IMR-90 (cell line): ENCODE measurements at regions not wholly inside any gene's neighbourhood (a gene's known extent, or its start where the extent isn't known, plus 50 kb on each side); places are given as distances from the start of the nearest gene placed in this dataset.

ENCODE experiments used
- BHLHE40 ChIP-seq: fragments of 150-350 bp; IDR thresholded peaks from 2 replicates; pipeline ENCODE4 v1.6.1; 2016; ENCODE audit warnings: mild to moderate bottlenecking, low read depth, low read length
- CTCF ChIP-seq: conservative IDR thresholded peaks from 2 replicates; pipeline ENCODE4 v1.5.1; 2012; ENCODE audit warnings: mild to moderate bottlenecking, low read depth, low read length, improper control_type of control experiment
- POLR2A ChIP-seq: IDR thresholded peaks from 2 replicates; pipeline ENCODE4 v1.6.1; 2012; ENCODE audit warnings: mild to moderate bottlenecking, low read depth, low read length

DNA sequence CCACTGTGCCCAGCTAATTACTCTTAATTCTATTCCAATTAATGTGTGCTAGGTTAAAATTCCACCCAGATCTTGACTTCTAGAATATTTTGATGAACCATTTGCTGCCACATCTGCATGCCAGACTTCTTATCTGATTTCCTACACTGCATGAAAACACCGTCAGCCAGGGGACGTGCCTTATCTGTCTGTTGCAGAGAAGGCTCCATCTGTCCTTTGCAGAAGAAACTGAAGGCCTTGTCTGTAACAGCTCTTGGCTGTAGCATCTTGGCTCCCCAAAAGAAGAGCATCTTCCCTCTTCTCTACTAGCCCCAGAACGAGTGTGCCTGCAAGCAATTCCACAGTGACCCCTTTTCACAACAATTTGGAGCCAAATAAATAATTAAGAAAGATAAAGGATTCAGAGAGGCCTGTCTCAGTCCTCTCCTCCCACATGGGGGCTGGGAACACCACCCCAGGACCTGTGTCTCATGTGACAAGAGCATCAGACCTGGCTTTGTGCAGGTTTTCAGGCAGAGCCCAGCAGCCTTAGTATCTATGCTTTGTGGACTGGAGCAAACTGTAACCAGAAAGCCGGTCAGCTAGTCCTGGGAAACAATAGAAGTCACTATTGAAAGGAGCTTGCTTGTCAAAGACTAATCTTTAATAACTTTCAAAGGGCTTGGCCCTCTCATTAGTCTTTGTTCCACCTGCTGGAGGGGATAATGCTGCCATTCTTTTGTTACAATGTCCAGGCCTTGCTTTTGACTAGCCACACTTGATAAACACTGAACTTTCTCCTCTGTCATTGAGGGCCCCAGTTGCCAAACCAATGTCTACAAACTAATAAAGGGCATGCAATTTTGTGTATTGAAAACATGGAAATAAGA lies 84.0 kb upstream of the NEUROD1 start:
- TF ChIP-seq CTCF (no peak), POLR2A (no peak), BHLHE40 (no peak)
